Esophagus squamous epithelium (tissue), 5 donors: ENCODE measurements at regions not wholly inside any gene's neighbourhood (a gene's known extent, or its start where the extent isn't known, plus 50 kb on each side); places are given as distances from the start of the nearest gene placed in this dataset.
"Not testable (repeated sequence)": the region's sequence is repeated elsewhere in the genome, so short reads cannot be mapped to it uniquely, and the experiment has no call there.

ENCODE experiments used
- DNase-seq: peaks from one replicate; lab custom pipeline; 2025; lab: John Stamatoyannopoulos, UW
- H3K27ac ChIP-seq, 4 donors: fragments of 200-600 bp; sonication (generic); one replicate each; pipeline ENCODE4 v1.5.1; 2016 to 2019; ENCODE audit warnings: mild to moderate bottlenecking in 1 of 4
- H3K27me3 ChIP-seq, 4 donors: fragments of 200-600 bp; sonication (generic); 1 replicate in 3 of 4; 2 replicates in 1 of 4; pipeline versions ENCODE4 v1.5.1 to v1.6.0; 2017 to 2021; ENCODE audit warnings: antibody characterized with exemption in 1 of 4
- H3K36me3 ChIP-seq, 3 donors: fragments of 200-600 bp; sonication (generic); one replicate each; pipeline ENCODE4 v1.5.1; 2016 to 2019
- H3K4me1 ChIP-seq, 3 donors: fragments of 200-600 bp; sonication (generic); one replicate each; pipeline ENCODE4 v1.5.1; 2017 to 2019
- H3K4me3 ChIP-seq, 4 donors: fragments of 200-600 bp; sonication (generic); 1 replicate in 3 of 4; 2 replicates in 1 of 4; pipeline ENCODE4 v1.5.1; 2016 to 2019; ENCODE audit warnings: mild to moderate bottlenecking in 2 of 4, moderate library complexity in 1 of 4
- H3K9me3 ChIP-seq, 3 donors: fragments of 200-600 bp; sonication (generic); one replicate each; pipeline ENCODE4 v1.5.1; 2016 to 2019
- CTCF ChIP-seq, 6 experiments: fragments of 450-650 bp in 4 of 6; fragments of 200-600 bp in 2 of 6; sonication (generic) in 2 of 6; IDR thresholded peaks; one replicate each; pipeline ENCODE4 v1.5.1; 2016 to 2019; ENCODE audit warnings: antibody characterized with exemption in 6 of 6, mild to moderate bottlenecking in 4 of 6, moderate library complexity in 4 of 6
- POLR2A ChIP-seq, 4 donors: fragments of 450-650 bp; IDR thresholded peaks; one replicate each; pipeline ENCODE4 v1.6.1; 2017; ENCODE audit warnings: antibody characterized with exemption in 4 of 4, mild to moderate bottlenecking in 4 of 4, moderate library complexity in 3 of 4
- WGBS, 2 donors: methylation state at CpG; one replicate each; pipeline ENCODE4 v1.1.5; 2018; 5-methylcytosine and 5-hydroxymethylcytosine counted together
- intact Hi-C: fragments of 100-400 bp; cut with DNase I; formaldehyde crosslinking; loops from one replicate; pipeline ENCODE4 v1.15.0; 2022
- donor health status: DM: yes; HTN: yes; CAD: no.

GRCh38 chr6:100230115-100230952 is 234.4 kb downstream of the SIM1 start:
- TF ChIP-seq CTCF (IDR thresholded peaks at IDR 0.05): no peak
- TF ChIP-seq POLR2A (IDR thresholded peaks at IDR 0.05): no peak
- Histone ChIP-seq H3K27ac (no peak overlapping the region), H3K4me1 (peaks cover 0 to 13% (median 0%) of the 10 kb centered on the region in 3 donors), H3K9me3 (no peaks in the 10 kb centered on the region), H3K36me3 (no peaks in the 10 kb centered on the region), H3K27me3 (no peaks in the 10 kb centered on the region), H3K4me3 (no peak overlapping the region)
- no peak for DNase-seq
- WGBS, 2 donors: 79 to 82% methylated on average over 5 to 6 of the region's 6 CpGs
- intact Hi-C loops: no loop called here

GRCh38 chr6:100229512-100229911 is 235.2 kb downstream of the SIM1 start:
- Histone ChIP-seq H3K4me3 (peak overlapping the region in 2 of 4 donors; percentile 30 to 69), H3K4me1 (peaks cover 0 to 13% (median 0%) of the 10 kb centered on the region in 3 donors), H3K9me3 (no peaks in the 10 kb centered on the region), H3K27me3 (no peaks in the 10 kb centered on the region), H3K36me3 (no peaks in the 10 kb centered on the region), H3K27ac (no peak overlapping the region)
- TF ChIP-seq POLR2A (IDR thresholded peaks at IDR 0.05) (no peak), CTCF (IDR thresholded peaks at IDR 0.05) (no peak)
- intact Hi-C loops: no loop called here
- 77 to 85% methylated on average over 5 of the region's 5 CpGs for WGBS, 2 donors
- DNase-seq: no peak

DNA sequence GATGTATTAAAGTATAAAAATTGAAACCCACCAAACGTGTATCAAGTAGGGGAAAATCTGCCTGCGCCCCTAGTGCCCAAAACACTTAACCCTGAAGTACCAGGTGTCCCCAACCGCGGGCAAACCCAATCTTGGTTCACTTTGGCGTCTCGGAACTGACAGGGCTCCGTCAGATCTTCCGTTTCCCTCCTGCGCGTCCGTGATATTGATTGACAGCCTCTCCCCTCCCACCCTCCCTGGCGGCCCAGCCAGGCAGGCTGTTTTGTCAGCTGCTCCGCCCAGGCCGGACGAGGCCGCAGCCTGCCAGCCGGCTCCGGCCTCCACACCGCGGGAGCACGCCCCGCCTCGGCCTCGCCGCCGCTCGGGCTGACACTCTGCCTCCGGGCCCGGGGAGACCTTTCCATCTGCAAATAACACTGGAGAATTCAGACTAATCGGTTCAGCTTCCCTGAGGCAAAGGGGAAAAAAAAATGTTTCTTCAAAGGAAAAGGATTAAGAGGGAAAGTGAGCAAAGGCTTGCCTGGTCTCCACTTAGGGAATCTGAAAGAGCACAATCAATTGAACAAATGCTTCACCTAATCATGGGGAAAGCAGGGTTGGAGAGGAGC is 234.9 kb upstream of the MCHR2 start:
- peaks cover 0 to 13% (median 0%) of the 10 kb centered on the region in 3 donors for H3K4me1 ChIP-seq
- WGBS, 2 donors: 0% methylated on average over 1 to 15 of the region's 30 CpGs
- TF ChIP-seq CTCF (IDR thresholded peaks at IDR 0.05) (no peak), POLR2A (IDR thresholded peaks at IDR 0.05) (no peak)
- H3K36me3 ChIP-seq: no peaks in the 10 kb centered on the region
- H3K27me3 ChIP-seq: no peaks in the 10 kb centered on the region
- peak overlapping the region; percentile 30 to 69 (median 44) for H3K4me3 ChIP-seq
- H3K9me3 ChIP-seq: no peaks in the 10 kb centered on the region
- DNase-seq: peak; percentile 2
- intact Hi-C loops: no loop called here
- no peak overlapping the region for H3K27ac ChIP-seq

GRCh38 chr6:100228437-100228833 is 234.4 kb upstream of the MCHR2 start:
- intact Hi-C loops: no loop called here
- H3K4me1 ChIP-seq: peaks cover 0 to 13% (median 0%) of the 10 kb centered on the region in 3 donors
- H3K27ac ChIP-seq: no peak overlapping the region
- DNase-seq: no peak
- H3K27me3 ChIP-seq: no peaks in the 10 kb centered on the region
- no peaks in the 10 kb centered on the region for H3K36me3 ChIP-seq
- H3K4me3 ChIP-seq: peak overlapping the region; percentile 30 to 69 (median 44)
- TF ChIP-seq CTCF (IDR thresholded peaks at IDR 0.05): no peak
- TF ChIP-seq POLR2A (IDR thresholded peaks at IDR 0.05): no peak
- WGBS, 2 donors: 12 to 19% methylated on average over 8 of the region's 8 CpGs
- H3K9me3 ChIP-seq: no peaks in the 10 kb centered on the region

- intact Hi-C loops: no loop called here
- no peak for DNase-seq
- Histone ChIP-seq H3K27me3 (no peaks in the 10 kb centered on the region), H3K4me3 (no peak overlapping the region), H3K4me1 (peaks cover 0 to 13% (median 0%) of the 10 kb centered on the region in 3 donors), H3K27ac (no peak overlapping the region), H3K36me3 (no peaks in the 10 kb centered on the region), H3K9me3 (no peaks in the 10 kb centered on the region)
- WGBS, 2 donors: 27 to 35% methylated on average over 3 of the region's 3 CpGs
- TF ChIP-seq CTCF (IDR thresholded peaks at IDR 0.05) (no peak), POLR2A (IDR thresholded peaks at IDR 0.05) (no peak)
Measured at GRCh38 chr6:100226811-100227210, 232.8 kb upstream of the MCHR2 start.

GRCh38 chr6:100223952-100224351 is 229.9 kb upstream of the MCHR2 start:
- H3K4me3 ChIP-seq, intact Hi-C loops, H3K9me3 ChIP-seq, H3K27ac ChIP-seq, H3K36me3 ChIP-seq, H3K4me1 ChIP-seq, H3K27me3 ChIP-seq, DNase-seq: not testable (repeated sequence)
- 50 to 81% methylated on average over 1 of the region's 1 CpG for WGBS, 2 donors
